Thymus (tissue), 11 donors: ENCODE measurements at regions not wholly inside any gene's neighbourhood (a gene's known extent, or its start where the extent isn't known, plus 50 kb on each side); places are given as distances from the start of the nearest gene placed in this dataset.
"Not testable (repeated sequence)": the region's sequence is repeated elsewhere in the genome, so short reads cannot be mapped to it uniquely, and the experiment has no call there.

ENCODE experiments used
- DNase-seq, 9 donors: peaks; one replicate each; pipeline ENCODE4 v3.0.0-alpha.2; 2013; ENCODE audit warnings: low spot score in 9 of 9, low read depth in 6 of 9, missing footprints in 1 of 9
- H3K27ac ChIP-seq, 2 donors: one replicate each; pipeline ENCODE4 v1.5.1; 2013; ENCODE audit warnings: control low read depth in 1 of 2, low read depth in 1 of 2, low read length in 1 of 2, mild to moderate bottlenecking in 1 of 2, moderate library complexity in 1 of 2
- H3K27me3 ChIP-seq, 2 donors: one replicate each; pipeline ENCODE4 v1.5.1; 2013; ENCODE audit warnings: low read length in 1 of 2; ENCODE audit not compliant: control insufficient read depth in 2 of 2, insufficient read depth in 1 of 2
- H3K36me3 ChIP-seq, 2 donors: one replicate each; pipeline ENCODE4 v1.5.1; 2013; ENCODE audit warnings: low read length in 1 of 2, mild to moderate bottlenecking in 1 of 2, moderate library complexity in 1 of 2; ENCODE audit not compliant: control insufficient read depth in 2 of 2, insufficient read depth in 2 of 2
- H3K4me1 ChIP-seq, 2 donors: one replicate each; pipeline ENCODE4 v1.5.1; 2013; ENCODE audit warnings: low read length in 2 of 2; ENCODE audit not compliant: control insufficient read depth in 2 of 2, insufficient read depth in 2 of 2
- H3K4me3 ChIP-seq, 2 donors: one replicate each; pipeline ENCODE4 v1.5.1; 2013; ENCODE audit warnings: low read length in 2 of 2, control low read depth in 1 of 2, mild to moderate bottlenecking in 1 of 2
- H3K9me3 ChIP-seq, 2 donors: one replicate each; pipeline ENCODE4 v1.5.1; 2013; ENCODE audit warnings: low read length in 1 of 2, mild to moderate bottlenecking in 1 of 2; ENCODE audit not compliant: control insufficient read depth in 2 of 2, insufficient read depth in 1 of 2
- WGBS: extraction: QIAGEN DNeasy Blood & Tissue Kit; methylation state at CpG from one replicate; pipeline ENCODE4 v1.1.7; 2013; 5-methylcytosine and 5-hydroxymethylcytosine counted together
- donor health status: healthy.

GRCh38 chr11:134858783-134859480, 446.9 kb upstream of the B3GAT1 start:
- Histone ChIP-seq H3K4me1 (no peaks in the 10 kb centered on the region), H3K27ac (no peak overlapping the region), H3K36me3 (no peaks in the 10 kb centered on the region), H3K9me3 (no peaks in the 10 kb centered on the region), H3K27me3 (no peaks in the 10 kb centered on the region), H3K4me3 (no peak overlapping the region)
- no peak for DNase-seq
- WGBS, result 75% methylated on average over 8 of the region's 8 CpGs

DNA sequence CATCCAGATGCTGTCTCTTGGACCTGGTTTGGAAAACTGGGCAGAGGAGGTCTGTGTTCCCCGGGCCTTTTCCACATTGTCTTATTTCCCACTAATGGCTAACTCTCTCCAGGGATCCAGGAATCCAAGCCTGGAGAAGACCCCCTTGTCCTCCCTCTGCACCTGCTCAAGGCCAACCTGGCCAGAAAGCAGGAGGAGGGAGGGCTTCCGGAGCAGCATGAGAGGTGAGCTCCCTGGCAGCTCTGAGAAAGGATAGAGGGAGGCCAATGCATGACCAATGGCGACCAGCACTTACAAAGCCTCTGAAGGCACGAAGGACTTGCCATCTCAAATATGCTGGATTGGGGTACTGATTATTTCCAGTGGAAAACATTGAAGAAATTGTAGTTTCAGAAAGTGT, 445.0 kb upstream of the B3GAT1 start:
- DNase-seq, result no peak
- no peak overlapping the region for H3K27ac ChIP-seq
- H3K4me1 ChIP-seq, result no peaks in the 10 kb centered on the region
- H3K4me3 ChIP-seq, result no peak overlapping the region
- no peaks in the 10 kb centered on the region for H3K36me3 ChIP-seq
- 87% methylated on average over 4 of the region's 4 CpGs for WGBS
- no peaks in the 10 kb centered on the region for H3K9me3 ChIP-seq
- no peaks in the 10 kb centered on the region for H3K27me3 ChIP-seq

DNA sequence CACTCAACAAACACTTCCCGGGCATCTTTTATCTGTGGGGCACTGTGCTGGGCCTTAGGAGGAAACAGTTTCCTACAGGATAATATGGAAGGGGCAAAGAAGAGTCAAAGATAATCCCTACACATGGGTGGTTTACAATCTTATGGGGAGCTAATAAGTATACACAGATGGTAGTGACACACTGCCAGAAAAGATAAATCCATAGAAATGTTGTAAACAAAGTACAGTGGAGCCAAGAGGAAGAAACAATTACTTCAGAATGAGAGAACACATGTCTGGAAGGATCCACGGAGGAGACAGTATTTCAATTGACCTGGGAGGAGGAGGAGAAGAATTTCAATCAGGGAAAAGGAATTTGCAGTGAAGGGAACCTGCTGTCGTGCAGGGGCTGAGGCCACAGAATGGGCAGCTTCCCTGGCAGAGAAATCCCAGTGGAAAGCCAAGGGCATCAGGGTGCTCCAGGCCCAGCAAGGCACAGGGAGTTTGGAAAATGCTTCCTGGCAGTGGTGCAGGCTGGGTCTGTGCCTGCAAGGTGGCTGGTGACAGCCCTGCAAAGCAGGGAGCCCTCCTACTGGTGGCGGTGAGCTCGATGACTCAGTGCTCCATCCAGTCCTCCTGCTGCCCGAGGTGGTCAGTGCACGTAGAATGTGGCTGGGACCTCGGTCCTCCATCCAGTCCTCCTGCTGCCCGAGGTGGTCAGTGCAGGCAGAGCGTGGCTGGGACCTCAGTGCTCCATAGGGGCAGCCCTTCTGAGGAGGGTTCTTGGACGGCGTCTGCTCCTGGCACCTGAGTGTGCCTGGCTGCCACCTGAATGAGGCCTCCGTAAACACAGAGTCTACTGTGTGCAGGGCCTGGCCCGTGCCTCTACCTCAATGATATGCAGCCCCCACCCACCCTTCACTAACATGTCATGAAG, 444.3 kb upstream of the B3GAT1 start:
- Histone ChIP-seq H3K4me1 (no peaks in the 10 kb centered on the region), H3K36me3 (no peaks in the 10 kb centered on the region), H3K27me3 (no peaks in the 10 kb centered on the region), H3K9me3 (no peaks in the 10 kb centered on the region), H3K4me3 (no peak overlapping the region), H3K27ac (no peak overlapping the region)
- no peak for DNase-seq
- 83% methylated on average over 14 of the region's 14 CpGs for WGBS

GRCh38 chr11:134853992-134854991, 442.2 kb upstream of the B3GAT1 start:
- no peak for DNase-seq
- H3K36me3 ChIP-seq, result no peaks in the 10 kb centered on the region
- no peaks in the 10 kb centered on the region for H3K4me1 ChIP-seq
- H3K27ac ChIP-seq, result no peak overlapping the region
- WGBS, result 77% methylated on average over 12 of the region's 12 CpGs
- no peak overlapping the region for H3K4me3 ChIP-seq
- H3K27me3 ChIP-seq, result no peaks in the 10 kb centered on the region
- no peaks in the 10 kb centered on the region for H3K9me3 ChIP-seq

GRCh38 chr11:134851503-134852224, 439.6 kb upstream of the B3GAT1 start:
- H3K9me3 ChIP-seq, H3K4me3 ChIP-seq: not testable (repeated sequence)
- WGBS, result 79% methylated on average over 22 of the region's 22 CpGs

DNA sequence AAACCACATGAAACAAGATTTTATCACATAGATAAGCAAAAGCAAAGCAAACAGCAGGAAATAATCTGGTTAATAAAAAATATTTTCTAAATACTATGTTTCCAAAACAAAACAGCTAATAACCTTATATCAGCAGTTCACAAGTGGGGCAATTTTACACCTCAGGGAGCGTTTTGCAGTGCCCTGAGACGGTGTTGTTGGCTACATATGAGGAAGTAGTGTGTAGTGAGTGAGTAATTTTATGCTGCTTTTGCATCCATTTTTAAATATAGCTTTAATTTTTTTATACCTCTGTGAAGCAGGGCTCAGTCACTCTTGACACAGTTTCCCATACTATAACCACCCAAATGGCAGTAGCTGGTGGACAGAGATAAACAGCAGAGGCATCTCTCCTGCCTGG, 438.5 kb upstream of the B3GAT1 start:
- H3K36me3 ChIP-seq, result no peaks in the 10 kb centered on the region
- DNase-seq, result no peak
- no peaks in the 10 kb centered on the region for H3K27me3 ChIP-seq
- no peak overlapping the region for H3K27ac ChIP-seq
- no peaks in the 10 kb centered on the region for H3K4me1 ChIP-seq
- 28% methylated on average over 2 of the region's 2 CpGs for WGBS
- no peaks in the 10 kb centered on the region for H3K9me3 ChIP-seq
- H3K4me3 ChIP-seq, result no peak overlapping the region

More at GRCh38 chr11:134851503-134852224, 439.6 kb upstream of the B3GAT1 start:
- H3K27ac ChIP-seq, H3K27me3 ChIP-seq, H3K4me1 ChIP-seq, DNase-seq, H3K36me3 ChIP-seq: not testable (repeated sequence)

GRCh38 chr11:134849833-134850232, 437.8 kb upstream of the B3GAT1 start:
- no peak for DNase-seq
- H3K27me3 ChIP-seq, result no peaks in the 10 kb centered on the region
- H3K27ac ChIP-seq, result no peak overlapping the region
- no peak overlapping the region for H3K4me3 ChIP-seq
- WGBS, result 86% methylated on average over 3 of the region's 3 CpGs
- no peaks in the 10 kb centered on the region for H3K36me3 ChIP-seq
- no peaks in the 10 kb centered on the region for H3K4me1 ChIP-seq
- H3K9me3 ChIP-seq, result no peaks in the 10 kb centered on the region

DNA sequence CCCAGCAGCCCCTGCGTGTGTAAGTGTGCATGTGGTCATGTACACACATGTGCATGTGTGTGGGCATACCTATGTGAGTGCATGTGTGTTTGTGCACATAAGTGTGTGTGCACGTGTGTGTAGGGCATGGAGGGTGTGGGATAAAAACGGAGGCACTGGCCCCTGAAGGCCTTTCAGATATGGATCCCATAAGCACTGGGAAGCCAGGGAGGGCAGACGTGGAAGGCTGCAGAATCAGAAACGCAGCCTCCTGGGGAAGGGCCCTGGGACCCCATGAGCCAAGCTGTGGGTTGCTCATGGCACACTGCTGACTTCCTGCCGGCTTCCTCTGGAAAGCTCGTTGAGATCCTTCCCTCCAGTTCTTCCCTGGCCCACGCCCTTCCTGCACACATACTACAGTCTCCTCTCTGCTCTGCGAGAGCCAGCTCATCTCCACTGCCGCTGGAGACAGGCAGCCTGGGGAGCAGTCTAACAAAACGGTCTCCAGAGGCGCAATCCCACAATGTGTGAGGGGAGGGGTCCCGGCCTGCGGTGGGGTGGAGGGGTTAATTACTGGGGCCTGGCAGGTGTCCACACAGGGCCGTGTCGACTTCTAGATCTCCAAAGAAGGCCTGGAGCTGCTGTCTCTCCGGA, 435.2 kb upstream of the B3GAT1 start:
- WGBS, result 77% methylated on average over 17 of the region's 17 CpGs
- Histone ChIP-seq H3K36me3 (no peaks in the 10 kb centered on the region), H3K9me3 (no peaks in the 10 kb centered on the region), H3K4me3 (no peak overlapping the region), H3K27ac (no peak overlapping the region), H3K4me1 (no peaks in the 10 kb centered on the region), H3K27me3 (no peaks in the 10 kb centered on the region)
- DNase-seq, result no peak
